ENCODE measurements at regions not wholly inside any gene's neighbourhood (a gene's known extent, or its start where the extent isn't known, plus 50 kb on each side); places are given as distances from the start of the nearest gene placed in this dataset.
A peak's percentile ranks its signal among the peaks of the same experiment; 100 is the strongest.

- H3K36me3 ChIP-seq (ENCODE audit: control insufficient read depth, insufficient read depth, low read length) = no peaks in the 10 kb centered on the region
- H3K9me3 ChIP-seq (ENCODE audit: control insufficient read depth, insufficient read depth, low read length) = no peaks in the 10 kb centered on the region
- H3K4me2 ChIP-seq (ENCODE audit: low read depth, low read length) = no peak overlapping the region
- H2BK120ac ChIP-seq (ENCODE audit: low read depth, low read length) = no peak overlapping the region; the same call in 1 of the 2 replicates
- H3K9ac ChIP-seq (ENCODE audit: low read depth, low read length) = no peak overlapping the region
- no peak overlapping the region for H3K4ac ChIP-seq (ENCODE audit: low read depth, low read length)
- BruUV-seq (replicated peaks) = no TSS peak
- H4K8ac ChIP-seq (ENCODE audit: low read depth in 2 of 2, low read length in 2 of 2) = peak overlapping the region in 1 of 2 experiments; percentile 40; a peak in 1 of 4 replicates
- no peak overlapping the region for H2AFZ ChIP-seq (replicated peaks; ENCODE audit: low read length, poor library complexity)
- intact Hi-C loops (cut with micrococcal nuclease) = no loop called here
- no peak for ATAC-seq (ENCODE audit: low read depth)
- in situ Hi-C loops (cut with MboI; ENCODE audit: low sequenced_read_pairs) = no loop called here
- H3K79me1 ChIP-seq (ENCODE audit: low read depth in 1 of 2, low read length in 2 of 2) = no peaks in the 10 kb centered on the region
- H3K23ac ChIP-seq (ENCODE audit: low read depth, low read length) = no peak overlapping the region
- H2AK5ac ChIP-seq (ENCODE audit: low read depth, low read length) = no peak overlapping the region
- H2BK5ac ChIP-seq (ENCODE audit: low read depth, low read length, poor library complexity, severe bottlenecking) = peak overlapping the region; percentile 94
- TF ChIP-seq BHLHE40 (IDR thresholded peaks at IDR 0.05; ENCODE audit: low read depth, low read length) (no peak), MAFK (IDR thresholded peaks at IDR 0.05; ENCODE audit: low read depth, low read length) (peak; percentile 40; the same call in 1 of the 2 replicates), RCOR1 (IDR thresholded peaks at IDR 0.05; ENCODE audit: insufficient replicate concordance, low read length) (no peak), ELK1 (IDR thresholded peaks at IDR 0.05; ENCODE audit: borderline replicate concordance, low read depth, low read length) (no peak), MXI1 (IDR thresholded peaks at IDR 0.05; ENCODE audit: borderline replicate concordance, low read depth, low read length) (no peak), CEBPB (IDR thresholded peaks at IDR 0.05; ENCODE audit: low read depth, low read length) (no peak), USF2 (IDR thresholded peaks at IDR 0.05; ENCODE audit: low read depth, low read length) (no peak), CTCF (conservative IDR thresholded peaks at IDR 0.05; ENCODE audit: low read depth, low read length) (no peak), NFE2L2 (IDR thresholded peaks at IDR 0.05; ENCODE audit: low read depth, low read length) (peak; percentile 95), RFX5 (IDR thresholded peaks at IDR 0.05; ENCODE audit: low read depth, low read length) (no peak)
- H4K91ac ChIP-seq (ENCODE audit: insufficient read depth, low read depth, low read length) = peak overlapping the region; percentile 19; the same call in 1 of the 2 replicates
- H3K4me1 ChIP-seq (ENCODE audit: control insufficient read depth, insufficient read depth, low read length) = peaks cover 3% of the 10 kb centered on the region; the same call in 1 of the 2 replicates
- no peak for DNase-seq
- H3K56ac ChIP-seq (ENCODE audit: extremely low read depth, insufficient read depth, low read length) = no peak overlapping the region
- H3K9me1 ChIP-seq (ENCODE audit: insufficient read depth, low read length) = no peaks in the 10 kb centered on the region
- POLR2A ChIA-PET (ENCODE audit: unreplicated experiment) = no interaction called here
- H3K14ac ChIP-seq (replicated peaks; ENCODE audit: low read depth, low read length) = no peak overlapping the region
- H3K18ac ChIP-seq (ENCODE audit: low read depth, low read length) = peak overlapping the region; percentile 64; the same call in 1 of the 2 replicates
- CTCF ChIA-PET = interaction anchor here (1.1 to 1.2 kb wide), 2 partner anchors 21 to 153 kb away, joined by 3 to 4 read pairs; no protein-coding TSS in a partner anchor
- H3K4me3 ChIP-seq (ENCODE audit: insufficient read depth, low read depth, low read length) = no peak overlapping the region
- 0 out of 3 replicates have a peak overlapping the region, but pooled peaks have one; percentile 43 for H2BK15ac ChIP-seq (ENCODE audit: low read depth, low read length)
- H3K27ac ChIP-seq (ENCODE audit: insufficient read depth, low read length) = no peak overlapping the region
- peak overlapping the region; percentile 48; the same call in 1 of the 2 replicates for H4K5ac ChIP-seq (ENCODE audit: low read depth, low read length)
- H2BK20ac ChIP-seq (ENCODE audit: low read depth, low read length) = peak overlapping the region; percentile 11; the same call in 1 of the 2 replicates
- H2AK9ac ChIP-seq (replicated peaks; ENCODE audit: low read depth, low read length, poor library complexity) = no peak overlapping the region
- H3K27me3 ChIP-seq (ENCODE audit: control insufficient read depth, insufficient read depth, low read length) = no peaks in the 10 kb centered on the region
- dilution Hi-C loops (cut with HindIII; ENCODE audit: low sequenced_read_pairs, unreplicated experiment) = no loop called here
- H4K20me1 ChIP-seq (ENCODE audit: insufficient read depth, low read length) = no peaks in the 10 kb centered on the region
Observed at GRCh38 chr7:94055963-94056362, 51.8 kb upstream of the BET1 start.

Measured in IMR-90 (cell line).